WTC11 (cell line): ENCODE measurements at regions not wholly inside any gene's neighbourhood (a gene's known extent, or its start where the extent isn't known, plus 50 kb on each side); places are given as distances from the start of the nearest gene placed in this dataset.

Experiments
- ATF2 ChIP-seq: sonication (generic); formaldehyde crosslinking; IDR thresholded peaks from 2 replicates; pipeline ENCODE4 v1.8.1; 2022; ENCODE audit warnings: low read depth, missing genetic modification reagents, borderline replicate concordance
- ATF3 ChIP-seq: sonication (generic); formaldehyde crosslinking; conservative IDR thresholded peaks from 2 replicates; pipeline ENCODE4 v1.8.1; 2022; ENCODE audit warnings: mild to moderate bottlenecking, missing genetic modification reagents
- CBFB ChIP-seq: sonication (generic); formaldehyde crosslinking; IDR thresholded peaks from 2 replicates; pipeline ENCODE4 v1.8.1; 2022; ENCODE audit warnings: mild to moderate bottlenecking, low read depth, missing genetic modification reagents
- CREB1 ChIP-seq: sonication (generic); formaldehyde crosslinking; IDR thresholded peaks from 2 replicates; pipeline ENCODE4 v1.8.0; 2023; ENCODE audit warnings: mild to moderate bottlenecking, missing genetic modification reagents
- CREM ChIP-seq: sonication (generic); formaldehyde crosslinking; IDR thresholded peaks from 2 replicates; pipeline ENCODE4 v1.8.1; 2022; ENCODE audit warnings: mild to moderate bottlenecking, missing genetic modification reagents, moderate library complexity
- CTCF ChIP-seq: fragments of 200-600 bp; IDR thresholded peaks from 2 replicates; pipeline ENCODE4 v1.8.0; 2022; ENCODE audit warnings: antibody characterized with exemption
- FOXP1 ChIP-seq: sonication (generic); formaldehyde crosslinking; IDR thresholded peaks from 2 replicates; pipeline ENCODE4 v1.8.0; 2022; ENCODE audit warnings: missing genetic modification reagents, mild to moderate bottlenecking, moderate library complexity, borderline replicate concordance
- JAZF1 ChIP-seq: fragments of 250-450 bp; sonication (Bioruptor Pico); IDR thresholded peaks from 2 replicates; pipeline ENCODE4 v1.9.0; 2021; ENCODE audit warnings: moderate library complexity, mild to moderate bottlenecking, inconsistent platforms
- MAX ChIP-seq: sonication (generic); formaldehyde crosslinking; IDR thresholded peaks from 2 replicates; pipeline ENCODE4 v1.8.0; 2022; ENCODE audit warnings: mild to moderate bottlenecking, missing genetic modification reagents
- NFYB ChIP-seq: sonication (generic); formaldehyde crosslinking; conservative IDR thresholded peaks from 2 replicates; pipeline ENCODE4 v1.8.0; 2022; ENCODE audit warnings: low read depth, missing genetic modification reagents
- PRDM15 ChIP-seq: sonication (generic); formaldehyde crosslinking; IDR thresholded peaks from 2 replicates; pipeline ENCODE4 v1.8.0; 2022; ENCODE audit warnings: missing genetic modification reagents
- PREB ChIP-seq: sonication (generic); formaldehyde crosslinking; IDR thresholded peaks from 2 replicates; pipeline ENCODE4 v1.8.1; 2022; ENCODE audit warnings: mild to moderate bottlenecking, missing genetic modification reagents, moderate library complexity, borderline replicate concordance
- SP1 ChIP-seq: sonication (generic); formaldehyde crosslinking; conservative IDR thresholded peaks from 2 replicates; pipeline ENCODE4 v1.8.1; 2022; ENCODE audit warnings: missing genetic modification reagents
- USF2 ChIP-seq: sonication (generic); formaldehyde crosslinking; IDR thresholded peaks from 2 replicates; pipeline ENCODE4 v1.8.1; 2023; ENCODE audit warnings: mild to moderate bottlenecking, missing genetic modification reagents, moderate library complexity

GRCh38 chr9:722388-722980 is 119.0 kb upstream of the DMRT1 start:
- TF ChIP-seq USF2 (no peak), NFYB (CRISPR knock-in tag) (no peak), CTCF (no peak), CREB1 (CRISPR knock-in tag) (no peak), MAX (no peak), SP1 (no peak), CBFB (CRISPR knock-in tag) (no peak), ATF3 (CRISPR knock-in tag) (no peak), JAZF1 (CRISPR knock-in tag) (no peak), FOXP1 (CRISPR knock-in tag) (no peak), ATF2 (no peak), CREM (no peak), PRDM15 (no peak), PREB (CRISPR knock-in tag) (no peak)
